IMR-90 (cell line): ENCODE measurements at regions not wholly inside any gene's neighbourhood (a gene's known extent, or its start where the extent isn't known, plus 50 kb on each side); places are given as distances from the start of the nearest gene placed in this dataset.

ENCODE experiments used
- CEBPB ChIP-seq: IDR thresholded peaks from 2 replicates; pipeline ENCODE4 v1.6.1; 2012; ENCODE audit warnings: low read depth, low read length, improper control_type of control experiment
- CTCF ChIP-seq: conservative IDR thresholded peaks from 2 replicates; pipeline ENCODE4 v1.5.1; 2012; ENCODE audit warnings: mild to moderate bottlenecking, low read depth, low read length, improper control_type of control experiment
- NFE2L2 ChIP-seq: fragments of 150-350 bp; IDR thresholded peaks from 2 replicates; pipeline ENCODE4 v1.6.1; 2016; ENCODE audit warnings: low read depth, mild to moderate bottlenecking, low read length
- POLR2A ChIP-seq: IDR thresholded peaks from 2 replicates; pipeline ENCODE4 v1.6.1; 2012; ENCODE audit warnings: mild to moderate bottlenecking, low read depth, low read length

- TF ChIP-seq NFE2L2, result no peak
- TF ChIP-seq CTCF, result no peak
- TF ChIP-seq POLR2A, result no peak
- TF ChIP-seq CEBPB, result no peak
These were observed 126.2 kb downstream of the KLF13 start for GRCh38 chr15:31452595-31453557.
